GM21723 (cell line): ENCODE measurements at regions not wholly inside any gene's neighbourhood (a gene's known extent, or its start where the extent isn't known, plus 50 kb on each side); places are given as distances from the start of the nearest gene placed in this dataset.

Experiments used
- ATAC-seq: cut with Tn5 transposase; IDR thresholded peaks from one replicate; pipeline ENCODE4 v1.9.1; 2021; ENCODE audit warnings: mild to moderate bottlenecking, moderate library complexity; ENCODE audit not compliant: unreplicated experiment

DNA sequence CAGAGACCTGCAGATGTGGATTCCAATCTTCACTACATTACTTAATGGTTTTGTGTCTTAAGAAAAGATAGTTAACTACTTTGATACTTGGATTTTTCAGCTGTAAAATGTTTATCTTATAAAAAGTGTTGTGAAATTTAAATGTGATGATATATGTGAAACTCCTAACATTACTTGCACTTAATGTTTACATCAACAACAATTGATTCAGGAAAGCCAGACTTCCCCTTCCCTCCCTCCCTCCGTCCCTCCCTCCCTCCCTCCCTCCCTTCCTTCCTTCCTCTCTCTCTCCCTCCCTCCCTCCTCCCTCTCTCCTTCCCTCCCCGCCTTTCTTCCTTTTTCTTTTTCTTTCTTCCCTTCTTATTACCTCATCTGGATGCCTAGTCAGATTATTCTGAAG is 773.9 kb upstream of the FAM98A start:
- ATAC-seq, result no peak

DNA sequence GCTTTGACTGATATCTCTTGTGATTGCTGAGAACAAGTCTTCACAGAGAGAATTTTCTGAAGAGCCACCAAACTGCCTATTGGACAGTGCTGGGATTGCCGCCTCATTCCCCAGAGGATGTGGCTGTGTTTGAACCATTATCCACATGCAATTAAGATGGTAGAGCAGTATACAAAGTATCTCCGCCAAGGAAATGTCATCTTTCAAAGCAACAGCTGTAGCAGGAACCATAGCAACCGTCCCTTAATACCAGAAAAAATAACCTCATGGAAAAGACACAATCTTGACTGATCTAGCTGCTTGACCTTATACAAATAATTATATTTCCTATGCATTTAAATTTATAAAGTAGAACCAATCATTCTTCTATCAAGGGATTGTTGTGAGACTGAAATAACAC is 772.6 kb upstream of the FAM98A start:
- ATAC-seq, result no peak

- no peak for ATAC-seq
These were observed 769.2 kb upstream of the FAM98A start for GRCh38 chr2:34368304-34368703.

- ATAC-seq, result no peak
These were observed 766.8 kb upstream of the FAM98A start for GRCh38 chr2:34365932-34366331.

DNA sequence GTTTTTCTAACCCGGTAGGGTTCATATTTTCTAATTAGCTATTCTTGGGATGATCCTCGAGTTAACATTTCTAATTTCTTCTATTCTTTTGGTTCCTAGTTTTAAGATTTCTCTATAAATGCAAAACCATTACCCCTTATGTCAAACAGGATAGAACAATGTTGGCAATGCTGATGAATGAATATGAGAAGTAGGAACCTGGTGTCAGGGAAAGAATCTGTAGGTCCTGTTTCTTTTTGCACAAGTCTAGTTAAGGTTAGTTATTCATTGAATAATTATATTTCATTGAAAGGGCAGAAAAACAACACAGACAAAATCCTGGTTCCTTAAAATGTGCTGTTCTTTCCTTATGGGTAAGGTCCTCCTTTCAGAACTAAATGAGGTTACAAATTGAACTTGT is 766.4 kb upstream of the FAM98A start:
- ATAC-seq, result no peak

DNA sequence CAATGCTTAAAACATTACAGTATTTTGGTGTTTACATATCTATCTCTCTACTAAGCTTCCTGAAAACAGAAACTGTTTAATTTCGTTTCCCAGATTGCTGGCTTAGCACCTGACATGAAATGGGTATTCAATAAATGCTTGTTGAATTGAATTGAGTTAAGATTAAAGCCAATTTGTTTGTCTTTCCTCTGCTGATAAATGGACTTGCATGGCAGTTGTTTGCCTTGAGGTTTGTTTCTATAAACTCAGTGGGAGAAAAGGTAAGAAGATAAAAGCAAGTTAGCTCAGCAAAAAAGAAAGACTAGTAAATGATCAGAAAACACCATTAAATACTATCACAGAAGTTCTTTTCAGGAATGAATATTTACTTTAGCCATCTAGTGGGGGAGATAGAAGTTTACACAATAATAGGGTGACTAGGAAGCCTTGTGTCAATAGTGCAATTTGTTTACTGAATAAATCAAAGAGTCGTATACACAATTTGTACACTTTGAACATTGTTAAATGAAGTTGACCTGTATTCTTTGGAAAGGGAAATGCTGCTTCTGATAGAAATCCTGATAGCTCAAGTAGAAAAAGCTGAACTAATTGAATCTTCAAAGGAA is 754.5 kb upstream of the FAM98A start:
- no peak for ATAC-seq

- no peak for ATAC-seq
These were observed 750.4 kb upstream of the FAM98A start for GRCh38 chr2:34349527-34349926.

DNA sequence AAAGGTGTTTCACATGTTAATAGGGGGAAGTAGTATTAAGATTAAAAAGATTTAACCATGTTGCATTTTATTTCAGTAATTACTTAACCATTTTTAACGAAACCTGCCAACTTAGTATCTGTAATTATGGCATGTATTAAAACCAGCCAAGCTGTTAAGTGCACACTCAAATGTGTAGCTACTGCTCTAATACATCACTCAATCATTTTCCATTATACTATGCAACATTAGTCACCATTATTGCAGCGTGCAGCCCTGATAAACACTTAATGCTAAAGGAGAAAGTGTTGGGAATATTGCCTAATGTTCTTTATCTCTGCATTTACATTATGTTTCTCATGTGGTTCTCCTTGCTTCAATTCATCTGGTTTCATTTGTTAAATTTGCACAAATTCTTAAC is 745.9 kb upstream of the FAM98A start:
- no peak for ATAC-seq

GRCh38 chr2:34340307-34340706 is 741.2 kb upstream of the FAM98A start:
- no peak for ATAC-seq

DNA sequence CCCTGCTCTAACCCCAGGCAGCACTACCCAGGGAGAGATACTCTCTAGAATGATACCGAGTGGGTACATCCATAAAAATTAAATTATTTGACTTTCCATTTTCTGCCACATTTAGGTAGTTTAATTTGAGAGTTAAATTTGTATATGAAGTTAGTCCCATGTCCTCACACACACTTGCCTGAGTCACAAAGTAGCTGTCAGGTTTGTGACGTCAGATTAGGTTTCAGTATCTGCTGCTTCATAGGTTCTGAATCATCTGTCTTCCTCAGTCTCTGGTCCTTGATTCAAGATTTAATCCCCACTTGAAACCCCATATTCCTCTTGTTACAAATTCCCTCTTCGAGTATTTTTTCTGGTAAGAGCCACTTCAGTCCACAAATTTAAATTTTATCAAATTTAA is 738.6 kb upstream of the FAM98A start:
- ATAC-seq, result no peak

GRCh38 chr2:34332813-34333212 is 733.7 kb upstream of the FAM98A start:
- no peak for ATAC-seq

DNA sequence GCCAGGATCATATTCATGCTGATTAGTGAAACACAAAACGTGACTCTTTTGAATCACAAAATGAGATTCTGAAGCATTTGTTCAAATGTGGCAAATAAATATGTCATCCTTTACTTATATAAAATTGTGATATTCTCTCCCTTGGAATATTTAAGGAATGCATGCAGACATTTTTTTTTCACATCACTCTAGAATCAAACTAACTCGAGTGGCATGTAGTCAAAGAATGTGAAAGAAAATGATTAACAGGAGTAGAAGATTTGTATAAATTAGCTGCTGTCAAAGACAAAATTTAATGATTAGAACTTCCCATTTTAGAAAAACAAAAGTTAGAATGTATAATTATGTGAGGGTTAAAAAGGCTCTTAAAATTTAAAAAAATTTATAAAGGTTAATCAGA is 721.0 kb upstream of the FAM98A start:
- ATAC-seq, result no peak

GRCh38 chr2:34317797-34318196 is 718.7 kb upstream of the FAM98A start:
- ATAC-seq, result no peak

- no peak for ATAC-seq
These were observed 717.7 kb upstream of the FAM98A start for GRCh38 chr2:34316788-34317187.

DNA sequence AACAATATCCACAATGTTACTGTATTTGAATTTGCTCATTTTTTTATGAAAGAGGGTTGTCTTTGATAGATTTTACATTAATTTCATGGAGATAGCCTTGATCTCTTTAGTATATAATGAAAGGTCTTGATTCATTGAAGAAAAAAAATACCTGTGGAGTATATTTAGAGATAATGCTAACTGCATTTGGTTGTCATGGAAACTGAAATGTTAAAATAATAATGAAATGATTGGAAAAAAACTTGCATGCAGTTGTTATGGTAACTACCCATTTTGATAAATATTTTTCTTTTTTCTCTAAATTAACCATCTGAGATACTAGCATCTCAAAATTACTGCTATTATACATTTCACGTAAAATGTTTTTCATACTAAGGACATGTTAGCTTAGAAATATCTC is 712.7 kb upstream of the FAM98A start:
- no peak for ATAC-seq

GRCh38 chr2:34308140-34308539 is 709.0 kb upstream of the FAM98A start:
- ATAC-seq, result no peak

DNA sequence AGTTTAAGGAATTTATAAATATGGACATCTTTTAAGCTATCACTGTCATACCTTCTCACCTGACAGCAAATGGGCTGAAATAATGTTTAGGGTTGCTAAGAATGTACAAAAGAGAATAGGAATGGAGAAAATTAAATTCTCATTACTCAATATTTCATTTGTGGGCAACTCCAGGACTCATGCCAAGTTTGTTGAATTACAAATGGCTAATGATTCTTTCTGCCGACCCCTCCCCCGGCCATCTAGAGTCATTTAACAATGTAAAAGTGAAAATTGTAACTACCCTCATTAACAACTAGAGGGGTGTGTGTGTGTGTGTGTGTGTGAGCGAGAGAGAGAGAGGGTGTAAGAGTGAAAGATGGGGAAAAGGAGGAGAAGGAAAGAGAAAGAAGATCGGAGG is 708.5 kb upstream of the FAM98A start:
- no peak for ATAC-seq

DNA sequence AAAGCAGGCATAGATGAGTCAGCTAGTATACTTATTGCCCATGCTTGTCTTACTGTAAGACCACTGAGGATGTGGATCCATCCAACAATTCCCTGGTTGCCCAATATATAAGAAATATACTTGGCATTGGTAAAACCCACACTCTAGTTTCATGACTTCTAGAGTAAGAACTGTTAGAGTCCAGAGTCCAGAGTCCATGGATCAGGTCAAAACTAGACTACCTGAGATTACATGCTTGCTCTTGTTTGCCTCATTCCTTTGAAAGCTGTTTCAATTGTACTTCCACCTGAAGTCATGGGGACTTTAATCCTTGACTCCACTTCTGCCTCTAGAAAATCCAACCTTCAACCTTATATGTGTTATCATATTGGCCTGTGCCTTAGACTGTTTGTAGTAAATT is 707.6 kb upstream of the FAM98A start:
- ATAC-seq, result no peak

DNA sequence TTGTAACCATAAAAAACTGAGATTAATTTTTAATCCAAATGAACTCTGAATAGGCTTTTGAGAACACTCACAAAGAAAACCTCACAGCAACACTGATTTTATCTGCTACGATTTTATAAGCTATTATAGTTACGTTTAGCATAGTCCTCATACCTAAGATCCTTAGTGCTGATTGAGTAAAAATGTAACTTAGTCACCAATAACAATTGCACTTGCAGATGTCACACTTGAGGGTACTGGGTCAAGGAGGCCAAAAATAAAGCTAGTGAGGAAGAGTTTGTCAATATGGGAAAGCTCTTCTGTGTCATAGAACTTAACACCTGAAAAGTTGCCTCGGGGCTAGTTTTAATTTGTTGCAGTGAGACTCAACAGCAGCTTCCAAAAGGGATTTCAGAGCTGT is 706.5 kb upstream of the FAM98A start:
- no peak for ATAC-seq

DNA sequence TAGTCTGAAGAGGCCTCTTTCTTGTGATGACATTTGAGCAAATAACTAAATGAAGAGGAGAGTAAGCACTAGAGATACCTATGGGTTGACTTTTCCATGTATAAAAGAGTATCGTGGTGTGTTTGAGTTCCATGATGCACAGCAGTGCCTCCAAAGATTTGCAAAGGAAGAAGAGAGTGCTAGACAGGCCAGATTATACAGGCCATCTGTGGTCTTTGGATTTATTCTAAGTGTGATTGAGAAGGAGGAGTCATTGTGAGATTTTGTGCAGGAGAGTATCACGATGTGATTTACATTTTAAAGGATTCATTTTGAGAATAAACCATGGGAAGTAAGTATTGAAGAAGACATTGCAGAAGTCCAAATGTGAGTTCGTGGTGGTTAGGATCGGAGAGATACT is 695.9 kb upstream of the FAM98A start:
- ATAC-seq, result no peak

- ATAC-seq, result no peak
These were observed 692.0 kb upstream of the FAM98A start for GRCh38 chr2:34291076-34291475.

- ATAC-seq, result no peak
These were observed 688.9 kb upstream of the FAM98A start for GRCh38 chr2:34288016-34288415.

- no peak for ATAC-seq
These were observed 681.5 kb upstream of the FAM98A start for GRCh38 chr2:34280606-34281005.
